Fibroblast of villous mesenchyme (primary cell): ENCODE measurements at regions not wholly inside any gene's neighbourhood (a gene's known extent, or its start where the extent isn't known, plus 50 kb on each side); places are given as distances from the start of the nearest gene placed in this dataset.
"Not testable (repeated sequence)": the region's sequence is repeated elsewhere in the genome, so short reads cannot be mapped to it uniquely, and the experiment has no call there.

ENCODE experiments used
- DNase-seq: peaks from one replicate; pipeline ENCODE4 v3.0.0-alpha.2; 2010; ENCODE audit warnings: low read depth
- H3K4me3 ChIP-seq: 2 replicates; pipeline ENCODE4 v1.5.1; 2011; ENCODE audit warnings: low read depth, mild to moderate bottlenecking, low read length
- CTCF ChIP-seq: IDR thresholded peaks from 2 replicates; pipeline ENCODE4 v1.5.1; 2012; ENCODE audit warnings: low read depth, mild to moderate bottlenecking, low read length; ENCODE audit not compliant: insufficient read depth

- no peak overlapping the region for H3K4me3 ChIP-seq
- DNase-seq = no peak
- TF ChIP-seq CTCF = no peak
These were observed 2004.6 kb upstream of the WWC1 start for GRCh38 chr5:166286832-166287231.

- no peak overlapping the region for H3K4me3 ChIP-seq
- no peak for TF ChIP-seq CTCF
- no peak for DNase-seq
These were observed 2003.6 kb upstream of the WWC1 start for GRCh38 chr5:166287866-166288265.

- DNase-seq, H3K4me3 ChIP-seq: not testable (repeated sequence)
These were observed 1999.6 kb upstream of the WWC1 start for GRCh38 chr5:166291800-166292199.

- no peak overlapping the region for H3K4me3 ChIP-seq
- TF ChIP-seq CTCF = no peak
- no peak for DNase-seq
These were observed 1997.6 kb upstream of the WWC1 start for GRCh38 chr5:166293892-166294291.

GRCh38 chr5:166302166-166302565 is 1989.3 kb upstream of the WWC1 start:
- H3K4me3 ChIP-seq = no peak overlapping the region
- DNase-seq = no peak

GRCh38 chr5:166317425-166317824 is 1974.0 kb upstream of the WWC1 start:
- no peak for TF ChIP-seq CTCF
- no peak for DNase-seq
- H3K4me3 ChIP-seq = no peak overlapping the region

More at GRCh38 chr5:166302166-166302565, 1989.3 kb upstream of the WWC1 start:
- no peak for TF ChIP-seq CTCF

GRCh38 chr5:166320920-166321480 is 1970.4 kb upstream of the WWC1 start:
- H3K4me3 ChIP-seq = no peak overlapping the region
- no peak for DNase-seq
- TF ChIP-seq CTCF = no peak
